Adrenal gland (tissue), 9 donors: ENCODE measurements at regions not wholly inside any gene's neighbourhood (a gene's known extent, or its start where the extent isn't known, plus 50 kb on each side); places are given as distances from the start of the nearest gene placed in this dataset.

Experiments used
- DNase-seq, 7 donors: peaks; one replicate each; pipeline ENCODE4 v3.0.0-alpha.2; 2019 to 2020
- H3K27ac ChIP-seq, 5 donors: fragments of 200-600 bp; sonication (generic) in 4 of 5; 1 replicate in 3 of 5; 2 replicates in 2 of 5; pipeline versions ENCODE4 v1.5.1 to v1.8.0; 2016 to 2020; ENCODE audit warnings: mild to moderate bottlenecking in 1 of 5
- H3K27me3 ChIP-seq: fragments of 200-600 bp; 2 replicates; pipeline ENCODE4 v1.8.0; 2021
- H3K36me3 ChIP-seq, 2 donors: fragments of 200-600 bp; replicated peaks in 1 of 2; 1 replicate in 1 of 2; 2 replicates in 1 of 2; pipeline versions ENCODE4 v1.5.1 to v1.8.0; 2018 to 2022
- H3K4me1 ChIP-seq, 2 donors: fragments of 200-600 bp; replicated peaks in 1 of 2; 1 replicate in 1 of 2; 2 replicates in 1 of 2; pipeline versions ENCODE4 v1.5.1 to v1.8.0; 2018 to 2021
- H3K4me3 ChIP-seq, 4 donors: fragments of 200-600 bp; sonication (generic) in 3 of 4; one replicate each; pipeline ENCODE4 v1.5.1; 2016 to 2018
- H3K9me3 ChIP-seq, 3 donors: fragments of 200-600 bp; sonication (generic) in 1 of 3; replicated peaks in 1 of 3; 1 replicate in 2 of 3; 2 replicates in 1 of 3; pipeline versions ENCODE4 v1.5.1 to v1.8.0; 2016 to 2021
- CTCF ChIP-seq, 6 experiments: fragments of 450-650 bp in 4 of 6; fragments of 200-600 bp in 2 of 6; sonication (generic) in 1 of 6; IDR thresholded peaks; 1 replicate in 5 of 6; 2 replicates in 1 of 6; pipeline versions ENCODE4 v1.5.1 to v1.8.0; 2016 to 2021; ENCODE audit warnings: antibody characterized with exemption in 6 of 6, mild to moderate bottlenecking in 2 of 6, moderate library complexity in 1 of 6
- POLR2A ChIP-seq, 2 donors: fragments of 450-650 bp; IDR thresholded peaks; one replicate each; pipeline ENCODE4 v1.6.1; 2017; ENCODE audit warnings: antibody characterized with exemption in 2 of 2, mild to moderate bottlenecking in 2 of 2, moderate library complexity in 1 of 2
- WGBS, 4 donors: extraction: QIAGEN DNeasy Blood & Tissue Kit in 2 of 4; methylation state at CpG; one replicate each; pipeline versions ENCODE4 v1.1.5 to v1.1.7; 2013 to 2017; 5-methylcytosine and 5-hydroxymethylcytosine counted together
- intact Hi-C, 2 donors: fragments of 100-400 bp; cut with DNase I; formaldehyde crosslinking; loops; one replicate each; pipeline versions ENCODE4 v1.14.1 to v1.15.0; 2022 to 2023
- donor health status: healthy with polysubstance abuse.
- donor health status: Bipolar disorder and iron deficiency.
- donor health status: DM: yes; HTN: yes; CAD: no.
- donor health status: DM: no; HTN: no; CAD: no.
- donor health status: DM: no; HTN: no; CAD: no.

GRCh38 chr5:124692950-124693349 is 53.5 kb downstream of the ZNF608 start:
- TF ChIP-seq CTCF (IDR thresholded peaks at IDR 0.05) (no peak), POLR2A (IDR thresholded peaks at IDR 0.05) (no peak)
- no peaks in the 10 kb centered on the region for H3K27me3 ChIP-seq
- H3K9me3 ChIP-seq = no peaks in the 10 kb centered on the region
- no peak overlapping the region for H3K4me3 ChIP-seq
- no peak for DNase-seq
- intact Hi-C loops = no loop called here
- H3K4me1 ChIP-seq = peaks cover 0 to 13% of the 10 kb centered on the region in 2 donors
- H3K36me3 ChIP-seq = no peaks in the 10 kb centered on the region
- no peak overlapping the region for H3K27ac ChIP-seq
- WGBS, 4 donors = 97 to 99% (median 98%) methylated on average over 2 of the region's 2 CpGs

GRCh38 chr5:124692324-124692723 is 54.1 kb downstream of the ZNF608 start:
- Histone ChIP-seq H3K4me1 (peaks cover 0 to 10% of the 10 kb centered on the region in 2 donors), H3K27ac (no peak overlapping the region), H3K9me3 (no peaks in the 10 kb centered on the region), H3K4me3 (no peak overlapping the region), H3K27me3 (no peaks in the 10 kb centered on the region), H3K36me3 (no peaks in the 10 kb centered on the region)
- no peak for DNase-seq
- 86 to 92% (median 87%) methylated on average over 3 of the region's 3 CpGs for WGBS, 4 donors
- TF ChIP-seq POLR2A (IDR thresholded peaks at IDR 0.05) = no peak
- no peak for TF ChIP-seq CTCF (IDR thresholded peaks at IDR 0.05)
- intact Hi-C loops = no loop called here

GRCh38 chr5:124689653-124690052 is 56.8 kb downstream of the ZNF608 start:
- DNase-seq = no peak
- Histone ChIP-seq H3K4me3 (no peak overlapping the region), H3K4me1 (peaks cover 0 to 17% of the 10 kb centered on the region in 2 donors), H3K9me3 (no peaks in the 10 kb centered on the region), H3K36me3 (no peaks in the 10 kb centered on the region), H3K27ac (no peak overlapping the region), H3K27me3 (no peaks in the 10 kb centered on the region)
- TF ChIP-seq POLR2A (IDR thresholded peaks at IDR 0.05) (no peak), CTCF (IDR thresholded peaks at IDR 0.05) (no peak)
- intact Hi-C loops = no loop called here

GRCh38 chr5:124686239-124687004 is 60.0 kb downstream of the ZNF608 start:
- Histone ChIP-seq H3K4me1 (peaks cover 0 to 7% of the 10 kb centered on the region in 2 donors), H3K36me3 (no peaks in the 10 kb centered on the region), H3K9me3 (no peaks in the 10 kb centered on the region), H3K27me3 (no peaks in the 10 kb centered on the region), H3K4me3 (no peak overlapping the region), H3K27ac (no peak overlapping the region)
- intact Hi-C loops = no loop called here
- WGBS, 4 donors = 83 to 91% (median 86%) methylated on average over 3 of the region's 3 CpGs
- DNase-seq = no peak
- TF ChIP-seq POLR2A (IDR thresholded peaks at IDR 0.05) (no peak), CTCF (IDR thresholded peaks at IDR 0.05) (no peak)
